ENCODE measurements at regions not wholly inside any gene's neighbourhood (a gene's known extent, or its start where the extent isn't known, plus 50 kb on each side); places are given as distances from the start of the nearest gene placed in this dataset.

DNA sequence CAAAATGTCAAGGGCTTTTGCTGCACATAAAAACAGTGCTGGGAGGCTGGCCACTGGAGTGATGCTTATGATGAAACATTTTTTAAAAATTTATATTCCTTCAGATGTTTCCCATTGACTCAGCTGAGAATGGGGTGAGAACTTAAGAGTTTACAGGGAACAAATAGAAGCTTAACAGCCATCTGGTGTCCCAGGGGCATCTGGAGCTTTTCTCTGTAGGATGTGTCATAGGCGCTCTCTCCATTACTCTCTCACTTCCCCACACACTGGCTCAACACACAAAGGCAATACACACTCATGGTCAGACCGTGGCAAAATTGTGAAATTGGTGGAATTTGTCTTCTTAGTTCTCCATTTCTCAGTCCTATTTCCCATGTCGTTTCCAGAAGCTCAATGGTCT is 783.1 kb upstream of the LRRTM1 start:
- TF ChIP-seq ZNF274 (IDR thresholded peaks at IDR 0.05; ENCODE audit: low read depth, low read length) = no peak
- no peak for TF ChIP-seq YY1 (IDR thresholded peaks at IDR 0.05; ENCODE audit: insufficient read depth, insufficient read length)
- no peak for TF ChIP-seq SUZ12 (IDR thresholded peaks at IDR 0.05; ENCODE audit: extremely low read depth, insufficient read depth, insufficient read length)

All from NT2/D1 (cell line).